ENCODE measurements at regions not wholly inside any gene's neighbourhood (a gene's known extent, or its start where the extent isn't known, plus 50 kb on each side); places are given as distances from the start of the nearest gene placed in this dataset.

DNA sequence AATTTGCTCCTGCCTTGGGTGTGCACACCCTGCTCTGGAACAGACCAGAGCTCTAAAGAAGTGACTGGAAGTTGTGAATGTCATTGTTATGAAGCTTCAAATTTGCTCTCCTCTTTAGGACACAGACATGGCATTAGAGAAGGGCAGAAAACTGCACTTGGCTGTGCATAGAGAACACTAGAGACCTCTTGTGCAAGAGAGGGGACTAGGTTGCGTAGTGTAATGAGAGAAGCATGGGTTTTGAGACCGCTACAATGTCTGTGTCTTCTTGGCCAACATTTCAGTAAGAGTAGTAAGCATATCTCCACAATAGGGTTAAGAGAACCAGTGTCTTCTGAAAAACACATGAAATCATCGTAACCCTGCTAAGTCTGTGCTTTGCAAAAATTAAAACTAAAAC, 423.3 kb downstream of the SPRY2 start:
- no peak overlapping the region for H3K4me3 Mint-ChIP-seq
- CTCF ChIA-PET: no interaction called here
- DNase-seq: no peak
- intact Hi-C loops (cut with micrococcal nuclease): no loop called here
- H3K9me3 Mint-ChIP-seq: peaks cover 5% of the 10 kb centered on the region
- no peaks in the 10 kb centered on the region for H3K4me1 Mint-ChIP-seq (ENCODE audit: low read depth)
- no peaks in the 10 kb centered on the region for H3K27me3 Mint-ChIP-seq (ENCODE audit: low read depth)
- H3K36me3 Mint-ChIP-seq (ENCODE audit: low read depth): no peaks in the 10 kb centered on the region
- H3K27ac Mint-ChIP-seq: no peak overlapping the region

DNA sequence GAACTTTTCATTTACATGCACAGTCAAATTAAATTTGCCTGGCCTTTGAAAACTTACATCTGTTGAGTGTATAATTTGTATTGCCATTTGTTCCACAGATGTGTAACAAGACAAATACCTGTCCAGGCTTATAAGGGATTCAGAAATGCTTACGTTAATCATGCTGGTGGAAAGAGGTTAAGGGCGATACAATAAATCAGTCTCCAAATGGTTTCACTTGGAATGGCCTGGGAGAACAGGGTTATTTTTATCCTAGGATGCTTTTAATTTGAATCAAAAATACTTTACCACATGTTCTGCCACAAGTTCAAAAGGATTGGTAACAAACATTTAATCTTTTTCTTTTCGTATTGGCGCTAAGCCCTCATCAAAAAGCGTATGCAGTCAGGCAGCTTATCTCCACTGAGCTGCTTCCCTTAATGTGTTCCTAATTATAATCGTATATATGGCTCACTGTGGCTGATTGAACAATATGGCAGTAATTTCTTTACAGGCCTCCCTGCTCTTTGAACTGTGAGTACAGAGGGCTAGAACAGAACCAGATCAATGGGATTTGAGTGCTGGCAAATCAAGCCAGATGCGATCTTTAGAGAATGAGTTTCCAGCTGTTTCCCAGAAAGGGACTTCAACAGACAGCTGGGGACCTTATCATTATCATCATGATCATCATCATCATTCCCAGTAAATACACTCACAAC, 425.7 kb downstream of the SPRY2 start:
- Mint-ChIP-seq H3K27ac (no peak overlapping the region), H3K27me3 (ENCODE audit: low read depth) (no peaks in the 10 kb centered on the region), H3K4me3 (no peak overlapping the region)

DNA sequence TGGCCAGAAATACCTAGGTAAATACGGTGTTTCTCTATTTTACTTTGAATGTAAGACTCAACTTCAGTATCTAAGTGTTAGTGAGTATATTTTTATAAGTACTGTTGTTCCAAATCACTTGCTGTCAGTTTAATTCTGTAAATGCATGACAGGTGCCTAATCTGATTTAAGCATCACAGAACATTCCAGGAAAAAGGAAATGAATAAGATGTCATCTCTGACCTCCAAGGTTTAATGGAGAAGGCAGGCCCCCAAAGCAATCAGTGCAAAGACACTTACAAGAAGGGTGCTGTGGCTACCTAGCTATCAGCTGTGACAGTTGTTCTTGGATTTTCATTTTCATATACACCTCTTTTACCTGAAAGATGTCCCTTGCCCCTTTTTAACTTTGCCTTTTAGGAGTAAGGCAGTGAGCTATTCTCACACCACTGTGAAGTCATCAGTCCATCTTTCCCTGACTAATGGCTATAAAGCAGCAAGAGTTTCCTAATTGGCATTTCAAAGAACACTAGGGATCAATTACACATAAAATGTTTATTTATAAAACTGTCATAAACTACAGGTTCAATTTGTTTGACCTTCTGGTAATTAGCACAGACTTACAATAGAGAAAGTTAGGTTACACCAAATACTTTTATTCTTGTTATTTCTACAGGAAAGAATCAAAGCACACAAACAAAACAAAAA, 427.6 kb downstream of the SPRY2 start:
- no peaks in the 10 kb centered on the region for H3K9me3 Mint-ChIP-seq
- DNase-seq: no peak
- H3K27me3 Mint-ChIP-seq (ENCODE audit: low read depth): no peaks in the 10 kb centered on the region
- H3K4me3 Mint-ChIP-seq: no peak overlapping the region
- H3K27ac Mint-ChIP-seq: no peak overlapping the region
- no peaks in the 10 kb centered on the region for H3K4me1 Mint-ChIP-seq (ENCODE audit: low read depth)
- intact Hi-C loops (cut with micrococcal nuclease): no loop called here
- CTCF ChIA-PET: no interaction called here
- no peaks in the 10 kb centered on the region for H3K36me3 Mint-ChIP-seq (ENCODE audit: low read depth)

More for the DNA sequence above, 425.7 kb downstream of the SPRY2 start:
- intact Hi-C loops (cut with micrococcal nuclease): no loop called here
- Mint-ChIP-seq H3K9me3 (peaks cover 1% of the 10 kb centered on the region), H3K36me3 (ENCODE audit: low read depth) (no peaks in the 10 kb centered on the region), H3K4me1 (ENCODE audit: low read depth) (no peaks in the 10 kb centered on the region)
- CTCF ChIA-PET: no interaction called here
- DNase-seq: no peak

DNA sequence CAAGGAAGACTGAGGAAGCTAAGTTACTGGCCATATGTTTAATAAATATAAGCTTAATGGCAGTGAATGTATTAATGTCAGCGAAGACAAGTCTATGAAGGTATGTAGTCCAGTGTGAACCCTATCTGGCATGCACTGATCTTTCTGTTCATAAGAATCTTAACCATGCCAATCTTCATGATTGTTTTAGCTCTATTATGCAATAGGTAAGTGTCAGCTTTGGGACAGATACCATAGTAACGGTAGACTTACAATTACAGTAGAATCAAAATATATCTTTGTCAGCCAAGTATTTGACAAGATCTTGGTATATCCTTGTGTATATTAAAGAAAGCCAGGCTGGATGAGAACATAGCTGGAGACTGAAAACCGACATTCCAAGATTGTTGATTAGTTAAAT, 428.5 kb downstream of the SPRY2 start:
- no peak overlapping the region for H3K27ac Mint-ChIP-seq
- CTCF ChIA-PET: no interaction called here
- H3K27me3 Mint-ChIP-seq (ENCODE audit: low read depth): no peaks in the 10 kb centered on the region
- H3K9me3 Mint-ChIP-seq: no peaks in the 10 kb centered on the region
- intact Hi-C loops (cut with micrococcal nuclease): no loop called here
- no peak overlapping the region for H3K4me3 Mint-ChIP-seq
- DNase-seq: no peak
- no peaks in the 10 kb centered on the region for H3K4me1 Mint-ChIP-seq (ENCODE audit: low read depth)
- no peaks in the 10 kb centered on the region for H3K36me3 Mint-ChIP-seq (ENCODE audit: low read depth)

DNA sequence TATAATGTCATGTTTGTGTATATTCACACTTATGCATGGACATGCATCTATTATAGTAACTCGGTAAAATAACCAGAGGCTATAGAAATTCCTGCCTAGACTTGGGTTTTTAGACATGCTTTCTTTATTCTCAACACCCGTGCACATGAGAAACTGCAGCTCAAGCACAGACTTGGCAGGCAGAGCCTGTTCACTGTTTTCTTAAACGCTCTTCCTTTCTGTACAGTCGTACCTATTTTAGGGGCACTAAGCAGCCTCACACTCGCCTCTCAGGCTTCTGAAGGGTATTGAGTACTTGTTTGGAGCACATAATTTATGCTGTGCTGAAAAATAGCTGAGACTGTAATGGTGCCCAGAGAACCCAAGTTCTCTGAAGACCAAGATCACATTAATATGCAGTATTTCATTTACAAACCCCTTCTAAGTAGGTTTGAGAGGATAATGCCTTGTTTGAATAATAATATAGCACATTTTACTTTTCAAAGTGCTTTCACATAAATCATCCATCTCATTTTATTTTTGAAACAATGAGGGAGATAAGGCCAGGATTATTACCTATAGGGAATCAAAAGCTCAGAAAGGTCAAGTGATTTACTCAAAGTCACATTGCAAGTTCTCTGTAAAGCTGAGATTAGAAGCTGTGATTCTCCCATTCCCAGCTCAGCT, 429.9 kb downstream of the SPRY2 start:
- no peak overlapping the region for H3K4me3 Mint-ChIP-seq
- intact Hi-C loops (cut with micrococcal nuclease): no loop called here
- H3K9me3 Mint-ChIP-seq: no peaks in the 10 kb centered on the region
- H3K27me3 Mint-ChIP-seq (ENCODE audit: low read depth): no peaks in the 10 kb centered on the region
- H3K36me3 Mint-ChIP-seq (ENCODE audit: low read depth): no peaks in the 10 kb centered on the region
- no peaks in the 10 kb centered on the region for H3K4me1 Mint-ChIP-seq (ENCODE audit: low read depth)
- CTCF ChIA-PET: no interaction called here
- DNase-seq: no peak
- H3K27ac Mint-ChIP-seq: no peak overlapping the region

DNA sequence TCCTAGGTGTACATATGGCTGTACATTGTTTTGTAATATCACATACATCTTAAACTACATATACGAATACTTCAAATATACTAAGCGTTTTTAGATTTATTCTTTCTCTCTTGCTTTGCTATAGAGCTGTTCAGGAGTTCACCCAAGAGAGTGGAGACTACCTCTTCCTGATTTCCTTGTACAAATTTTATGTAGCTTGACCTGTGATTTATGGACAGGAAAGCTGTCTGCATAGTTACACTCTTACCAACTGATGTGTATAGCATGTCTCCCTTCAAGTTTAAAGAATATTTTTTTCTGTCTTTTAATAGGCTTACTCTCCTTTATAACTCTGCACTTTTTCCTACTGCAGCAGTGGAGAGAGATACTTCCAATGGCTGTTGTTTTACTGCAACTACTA, 428.7 kb downstream of the NDFIP2 start:
- no peaks in the 10 kb centered on the region for H3K27me3 Mint-ChIP-seq (ENCODE audit: low read depth)
- intact Hi-C loops (cut with micrococcal nuclease): no loop called here
- H3K27ac Mint-ChIP-seq: no peak overlapping the region
- CTCF ChIA-PET: no interaction called here
- no peak overlapping the region for H3K4me3 Mint-ChIP-seq
- no peaks in the 10 kb centered on the region for H3K36me3 Mint-ChIP-seq (ENCODE audit: low read depth)
- no peak for DNase-seq
- H3K4me1 Mint-ChIP-seq (ENCODE audit: low read depth): no peaks in the 10 kb centered on the region
- H3K9me3 Mint-ChIP-seq: no peaks in the 10 kb centered on the region

DNA sequence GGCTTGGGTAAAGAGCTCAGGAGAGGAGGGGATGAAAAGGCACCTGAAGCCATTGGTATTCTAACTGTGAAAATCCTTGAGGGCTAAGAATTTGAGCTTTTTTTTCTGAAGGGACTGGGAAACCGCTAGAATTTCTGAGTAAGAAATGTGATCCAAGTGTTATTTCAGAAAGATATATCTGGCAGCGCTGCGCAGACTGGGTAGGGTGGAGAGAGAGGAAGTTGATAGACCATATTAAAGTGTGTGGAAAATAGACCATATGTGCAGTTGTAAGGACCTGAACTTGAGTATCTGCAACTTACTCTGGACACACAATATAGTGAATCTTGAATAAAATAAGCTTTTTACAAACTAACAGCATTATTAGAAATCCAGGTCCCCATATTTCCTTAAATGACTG, 427.4 kb downstream of the NDFIP2 start:
- no peak for DNase-seq
- no peak overlapping the region for H3K27ac Mint-ChIP-seq
- no peaks in the 10 kb centered on the region for H3K36me3 Mint-ChIP-seq (ENCODE audit: low read depth)
- no peak overlapping the region for H3K4me3 Mint-ChIP-seq
- CTCF ChIA-PET: no interaction called here
- no peaks in the 10 kb centered on the region for H3K9me3 Mint-ChIP-seq
- H3K4me1 Mint-ChIP-seq (ENCODE audit: low read depth): no peaks in the 10 kb centered on the region
- H3K27me3 Mint-ChIP-seq (ENCODE audit: low read depth): no peaks in the 10 kb centered on the region
- intact Hi-C loops (cut with micrococcal nuclease): no loop called here

DNA sequence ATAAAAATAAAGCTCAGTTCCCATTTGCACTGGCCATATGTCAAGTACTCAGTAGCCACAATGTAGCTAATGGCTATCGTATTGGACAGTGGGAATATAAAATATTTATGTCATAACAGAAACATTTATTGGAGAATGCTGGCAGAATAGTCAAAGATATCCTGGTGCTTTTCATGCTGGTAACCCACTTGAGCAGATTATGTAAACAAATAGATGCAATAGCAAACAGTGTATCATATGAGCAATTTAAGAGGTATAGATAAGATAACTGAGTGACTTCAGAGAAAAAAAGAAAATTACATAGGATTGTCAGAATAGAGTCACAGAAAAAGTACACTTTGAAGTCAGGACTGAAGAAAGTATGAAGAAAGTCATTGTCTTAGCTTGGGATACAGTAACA, 426.6 kb downstream of the NDFIP2 start:
- no peaks in the 10 kb centered on the region for H3K36me3 Mint-ChIP-seq (ENCODE audit: low read depth)
- intact Hi-C loops (cut with micrococcal nuclease): no loop called here
- no peak overlapping the region for H3K4me3 Mint-ChIP-seq
- no peak for DNase-seq
- H3K4me1 Mint-ChIP-seq (ENCODE audit: low read depth): no peaks in the 10 kb centered on the region
- no peak overlapping the region for H3K27ac Mint-ChIP-seq
- no peaks in the 10 kb centered on the region for H3K9me3 Mint-ChIP-seq
- no peaks in the 10 kb centered on the region for H3K27me3 Mint-ChIP-seq (ENCODE audit: low read depth)
- CTCF ChIA-PET: no interaction called here

DNA sequence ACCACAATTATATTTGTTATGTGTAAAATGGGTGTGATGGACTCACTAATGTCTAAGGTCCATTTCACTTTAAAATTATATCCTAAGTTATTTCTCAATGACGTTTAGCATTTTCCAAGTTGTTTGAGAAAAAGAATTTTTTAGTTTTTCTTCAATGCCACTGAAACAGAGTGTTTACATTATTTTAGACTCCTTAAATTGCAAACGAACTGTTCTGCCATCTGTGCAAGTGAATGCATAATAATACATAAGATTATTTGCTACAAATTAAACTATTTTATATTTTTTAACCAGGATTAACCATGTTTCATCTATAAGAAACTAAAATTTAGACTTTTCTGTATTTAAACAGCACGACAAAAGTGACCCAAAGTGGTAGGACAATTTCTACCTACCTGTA, 425.4 kb downstream of the NDFIP2 start:
- CTCF ChIA-PET: no interaction called here
- intact Hi-C loops (cut with micrococcal nuclease): no loop called here
- H3K4me1 Mint-ChIP-seq (ENCODE audit: low read depth): no peaks in the 10 kb centered on the region

DNA sequence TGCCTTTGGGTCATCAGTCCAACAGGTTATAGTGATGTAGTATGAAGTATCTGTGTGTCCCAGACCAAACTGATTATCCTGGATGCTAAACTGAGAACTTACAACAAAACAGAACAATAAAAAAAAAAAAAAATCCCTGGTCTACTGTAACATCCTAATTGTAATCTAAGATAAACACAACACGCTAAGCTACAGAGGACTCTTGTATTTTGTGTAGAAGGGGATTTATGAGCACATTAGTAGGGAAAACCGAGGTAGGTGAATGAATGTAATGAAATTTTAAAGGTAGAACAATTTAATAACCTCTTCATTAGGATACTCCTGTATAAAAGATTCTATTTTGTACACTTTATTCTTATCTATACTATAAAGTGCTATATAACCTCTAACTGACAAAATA, 424.1 kb downstream of the NDFIP2 start:
- intact Hi-C loops (cut with micrococcal nuclease): no loop called here

More for the DNA sequence above, 425.4 kb downstream of the NDFIP2 start:
- no peaks in the 10 kb centered on the region for H3K36me3 Mint-ChIP-seq (ENCODE audit: low read depth)
- H3K4me3 Mint-ChIP-seq: no peak overlapping the region
- H3K9me3 Mint-ChIP-seq: no peaks in the 10 kb centered on the region
- no peaks in the 10 kb centered on the region for H3K27me3 Mint-ChIP-seq (ENCODE audit: low read depth)
- H3K27ac Mint-ChIP-seq: no peak overlapping the region
- no peak for DNase-seq

DNA sequence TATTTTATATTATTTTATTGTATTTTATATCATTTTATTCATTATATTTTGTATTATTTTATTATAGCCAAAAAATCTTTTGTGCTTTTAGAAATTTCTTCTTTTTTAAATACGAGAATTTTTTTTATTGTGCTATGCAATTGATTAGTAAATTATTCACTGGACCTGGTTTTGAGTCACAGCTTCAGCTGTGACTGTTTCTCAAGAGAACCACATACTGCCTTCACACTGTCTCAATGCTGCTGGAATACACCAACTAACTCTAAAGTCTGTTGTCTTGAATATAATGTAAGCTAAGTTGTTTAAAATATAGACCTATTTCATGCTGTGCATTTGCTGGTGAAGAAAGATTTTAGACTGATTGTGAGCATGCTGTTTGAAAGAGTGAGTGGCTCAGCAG, 423.6 kb downstream of the NDFIP2 start:
- Mint-ChIP-seq H3K27me3 (ENCODE audit: low read depth) (no peaks in the 10 kb centered on the region), H3K27ac (no peak overlapping the region), H3K36me3 (ENCODE audit: low read depth) (no peaks in the 10 kb centered on the region), H3K9me3 (no peaks in the 10 kb centered on the region), H3K4me1 (ENCODE audit: low read depth) (no peaks in the 10 kb centered on the region), H3K4me3 (no peak overlapping the region)
- no peak for DNase-seq
- CTCF ChIA-PET: interaction anchor here (0.5 kb wide), 1 partner anchor 710 kb away, joined by 3 read pairs; no protein-coding TSS in a partner anchor
- intact Hi-C loops (cut with micrococcal nuclease): no loop called here

More for the DNA sequence above, 424.1 kb downstream of the NDFIP2 start:
- DNase-seq: no peak
- CTCF ChIA-PET: no interaction called here
- no peaks in the 10 kb centered on the region for H3K4me1 Mint-ChIP-seq (ENCODE audit: low read depth)
- H3K4me3 Mint-ChIP-seq: no peak overlapping the region
- H3K27me3 Mint-ChIP-seq (ENCODE audit: low read depth): no peaks in the 10 kb centered on the region
- no peaks in the 10 kb centered on the region for H3K9me3 Mint-ChIP-seq
- no peaks in the 10 kb centered on the region for H3K36me3 Mint-ChIP-seq (ENCODE audit: low read depth)
- H3K27ac Mint-ChIP-seq: no peak overlapping the region

DNA sequence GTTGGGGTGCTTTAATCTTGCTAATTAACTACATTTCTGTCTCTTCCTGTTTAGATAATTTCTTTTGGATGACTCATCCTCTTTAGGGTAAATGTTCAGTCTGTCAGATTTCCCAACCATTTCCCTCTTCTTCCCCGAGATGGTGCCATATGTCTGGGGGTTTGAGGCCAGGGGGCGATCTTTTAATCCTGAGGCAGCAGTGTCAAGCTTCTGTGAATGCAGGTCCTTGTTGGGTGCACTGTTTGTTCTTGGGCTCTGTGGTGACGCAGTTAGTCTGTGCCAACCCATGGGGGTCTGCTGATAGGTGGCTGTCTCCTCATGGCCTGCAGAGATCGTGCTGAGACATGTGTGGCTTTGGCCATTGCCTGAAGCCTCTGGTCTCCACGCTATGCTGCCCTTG, 420.4 kb downstream of the NDFIP2 start:
- Mint-ChIP-seq H3K27ac (no peak overlapping the region), H3K36me3 (ENCODE audit: low read depth) (no peaks in the 10 kb centered on the region), H3K4me1 (ENCODE audit: low read depth) (no peaks in the 10 kb centered on the region), H3K9me3 (no peaks in the 10 kb centered on the region), H3K27me3 (ENCODE audit: low read depth) (no peaks in the 10 kb centered on the region), H3K4me3 (no peak overlapping the region)
- DNase-seq: no peak
- CTCF ChIA-PET: no interaction called here
- intact Hi-C loops (cut with micrococcal nuclease): no loop called here

DNA sequence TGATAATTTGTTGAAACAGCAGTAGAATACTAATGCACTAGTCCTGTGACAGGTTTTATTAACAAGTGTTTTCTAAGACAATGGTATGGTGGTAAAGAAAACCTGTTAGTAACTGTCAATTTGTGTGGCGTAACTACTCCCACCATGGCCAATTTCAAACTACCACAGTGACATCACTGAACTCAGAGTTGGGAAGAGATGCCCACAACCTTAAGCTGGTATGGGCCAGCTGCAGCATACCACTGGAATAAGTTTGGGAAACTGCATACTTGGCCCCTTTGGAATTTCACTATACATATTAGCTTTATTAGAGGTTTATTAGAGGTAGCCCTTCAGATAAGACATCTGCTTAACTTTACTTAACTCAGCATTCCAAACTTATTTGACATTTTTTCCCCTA, 419.4 kb downstream of the NDFIP2 start:
- intact Hi-C loops (cut with micrococcal nuclease): no loop called here
- no peaks in the 10 kb centered on the region for H3K36me3 Mint-ChIP-seq (ENCODE audit: low read depth)

More for the DNA sequence above, 419.4 kb downstream of the NDFIP2 start:
- CTCF ChIA-PET: no interaction called here
- Mint-ChIP-seq H3K27me3 (ENCODE audit: low read depth) (no peaks in the 10 kb centered on the region), H3K4me3 (no peak overlapping the region), H3K9me3 (no peaks in the 10 kb centered on the region), H3K4me1 (ENCODE audit: low read depth) (no peaks in the 10 kb centered on the region), H3K27ac (no peak overlapping the region)
- DNase-seq: no peak
